ENCODE measurements at regions not wholly inside any gene's neighbourhood (a gene's known extent, or its start where the extent isn't known, plus 50 kb on each side); places are given as distances from the start of the nearest gene placed in this dataset.

DNA sequence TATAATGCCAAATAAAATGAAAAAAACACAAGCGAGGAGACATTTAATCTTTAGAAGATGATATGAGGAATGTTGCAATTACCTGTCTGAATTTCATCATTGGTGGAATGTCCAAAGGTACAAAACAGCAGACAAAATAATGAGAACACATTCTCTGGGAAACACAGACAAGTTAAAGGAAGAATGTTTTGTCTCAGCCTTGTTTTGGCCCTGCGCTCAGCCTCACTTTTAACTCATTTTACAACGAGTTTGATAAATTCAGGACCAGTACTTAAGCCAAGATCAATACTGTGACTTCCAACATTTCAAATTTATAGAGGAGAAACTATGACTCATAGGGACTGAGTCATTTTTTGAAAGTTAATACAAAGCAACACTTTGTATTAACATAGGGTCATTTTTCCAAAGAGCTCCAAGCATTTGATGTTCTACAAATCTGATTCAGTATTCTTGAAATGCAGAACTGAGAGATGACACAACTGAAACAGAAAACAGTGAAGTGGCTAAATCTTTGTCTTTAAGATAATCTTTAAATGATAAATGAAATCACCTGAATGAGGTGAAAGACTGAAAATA lies 833.2 kb upstream of the CHAC2 start:
- H3K4me1 ChIP-seq, result no peaks in the 10 kb centered on the region
- WGBS, 2 donors (ENCODE audit: low coverage in 1 of 2), result 33 to 56% methylated on average over 3 of the region's 3 CpGs
- no peaks in the 10 kb centered on the region for H3K36me3 ChIP-seq
- no peak overlapping the region for H3K27ac ChIP-seq
- no peak overlapping the region for H3K4me3 ChIP-seq
- H3K9me3 ChIP-seq, result peaks cover 0 to 8% (median 0%) of the 10 kb centered on the region in 3 donors
- no peaks in the 10 kb centered on the region for H3K27me3 ChIP-seq
- ATAC-seq, result no peak
- TF ChIP-seq EP300 (IDR thresholded peaks at IDR 0.05), result no peak
- no peak for TF ChIP-seq POLR2A (IDR thresholded peaks at IDR 0.05)
- TF ChIP-seq CTCF (IDR thresholded peaks at IDR 0.05), result no peak
- TF ChIP-seq POLR2AphosphoS5 (IDR thresholded peaks at IDR 0.05), result no peak

DNA sequence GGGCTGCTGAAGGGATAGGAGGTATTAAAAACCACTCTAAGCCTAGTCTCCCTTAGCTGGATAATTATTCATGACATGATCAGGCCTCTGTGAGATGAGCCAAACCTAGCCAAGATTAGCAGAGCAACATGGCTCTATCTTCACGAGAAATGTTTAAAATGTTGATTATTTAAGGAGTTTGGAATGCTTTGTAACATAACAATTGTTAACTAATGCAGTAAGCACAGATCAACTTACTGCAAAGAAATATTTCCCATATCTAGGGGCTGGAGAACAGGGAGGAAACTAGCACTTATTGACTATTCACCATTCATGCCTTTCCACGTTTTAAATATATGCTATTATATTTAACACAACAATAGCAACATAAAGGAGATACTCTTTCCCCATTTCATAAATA lies 833.7 kb upstream of the CHAC2 start:
- Histone ChIP-seq H3K27ac (no peak overlapping the region), H3K36me3 (no peaks in the 10 kb centered on the region), H3K9me3 (peaks cover 0 to 8% (median 0%) of the 10 kb centered on the region in 3 donors), H3K4me3 (no peak overlapping the region), H3K27me3 (no peaks in the 10 kb centered on the region), H3K4me1 (no peaks in the 10 kb centered on the region)
- no peak for TF ChIP-seq POLR2A (IDR thresholded peaks at IDR 0.05)
- no peak for ATAC-seq
- WGBS, 2 donors (ENCODE audit: low coverage in 1 of 2), result 40 to 45% methylated on average over 2 of the region's 2 CpGs

DNA sequence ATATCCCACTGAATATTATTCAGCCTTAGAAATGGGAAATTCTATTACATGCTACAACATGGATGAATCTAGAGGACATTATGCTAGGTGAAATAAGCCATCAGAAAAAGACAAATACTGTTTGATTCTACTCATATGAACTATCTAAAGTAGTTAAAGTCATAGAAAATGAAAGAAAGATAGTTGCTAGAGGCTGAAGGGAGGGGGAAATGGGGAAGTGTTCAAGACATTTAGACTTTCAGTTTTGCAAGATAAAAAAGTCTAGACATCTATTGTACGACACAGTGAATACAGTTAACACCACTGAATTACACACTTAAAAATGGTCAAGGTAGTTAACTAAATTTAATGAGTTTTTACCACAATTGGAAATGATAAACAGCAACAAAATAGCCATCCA lies 835.9 kb upstream of the CHAC2 start:
- WGBS, 2 donors (ENCODE audit: low coverage in 1 of 2), result 77 to 92% methylated on average over 1 of the region's 1 CpG
- TF ChIP-seq POLR2AphosphoS5 (IDR thresholded peaks at IDR 0.05) (no peak), POLR2A (IDR thresholded peaks at IDR 0.05) (no peak), EP300 (IDR thresholded peaks at IDR 0.05) (no peak), CTCF (IDR thresholded peaks at IDR 0.05) (no peak)
- ATAC-seq, result no peak

DNA sequence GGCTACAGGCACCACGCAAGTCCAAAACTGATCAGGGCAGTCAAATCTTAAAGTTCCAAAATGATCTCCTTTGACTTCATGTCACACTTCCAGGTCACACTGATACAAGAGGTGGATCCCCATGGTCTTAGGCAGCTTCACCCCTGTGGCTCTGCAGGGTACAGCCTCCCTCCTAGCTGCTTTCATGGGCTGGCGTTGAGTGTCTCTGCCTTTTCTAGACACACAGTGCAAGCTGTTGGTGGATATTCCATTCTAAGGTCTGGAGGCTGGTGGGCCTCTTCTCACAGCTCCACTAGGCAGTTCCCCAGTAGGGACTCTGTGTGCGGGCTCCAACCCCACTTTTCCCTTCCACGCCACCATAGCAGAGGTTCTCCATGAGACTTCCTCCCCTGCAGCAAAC lies 838.2 kb upstream of the CHAC2 start:
- no peak for TF ChIP-seq POLR2A (IDR thresholded peaks at IDR 0.05)
- ATAC-seq, result no peak
- WGBS, 2 donors (ENCODE audit: low coverage in 1 of 2), result 100% methylated on average over 2 to 3 of the region's 4 CpGs

More for the DNA sequence above, 835.9 kb upstream of the CHAC2 start:
- H3K4me3 ChIP-seq, result no peak overlapping the region
- H3K9me3 ChIP-seq, result peaks cover 0 to 8% (median 0%) of the 10 kb centered on the region in 3 donors
- no peaks in the 10 kb centered on the region for H3K4me1 ChIP-seq
- no peak overlapping the region for H3K27ac ChIP-seq
- H3K27me3 ChIP-seq, result no peaks in the 10 kb centered on the region
- H3K36me3 ChIP-seq, result no peaks in the 10 kb centered on the region

DNA sequence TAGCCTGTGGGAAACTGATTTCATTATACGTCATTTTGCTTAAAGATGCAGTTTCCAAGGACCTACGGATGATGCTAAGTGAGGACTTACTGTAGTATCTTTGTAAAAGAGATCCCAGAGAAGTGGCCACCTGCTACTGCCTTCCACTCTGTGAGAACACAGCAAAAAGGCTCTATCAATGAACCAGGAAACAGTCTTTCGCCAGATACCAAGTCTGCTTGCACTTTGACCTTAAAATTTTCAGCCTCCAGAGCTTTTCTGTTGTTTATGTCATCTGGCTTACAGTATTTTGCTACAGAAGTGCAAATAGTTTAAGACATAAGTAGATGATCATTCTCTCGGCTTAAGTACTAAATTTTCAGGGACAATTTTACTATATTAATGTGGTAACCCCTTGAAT lies 847.9 kb upstream of the CHAC2 start:
- no peaks in the 10 kb centered on the region for H3K27me3 ChIP-seq
- no peaks in the 10 kb centered on the region for H3K36me3 ChIP-seq
- 67 to 80% methylated on average over 3 to 4 of the region's 4 CpGs for WGBS, 2 donors (ENCODE audit: low coverage in 1 of 2)
- no peaks in the 10 kb centered on the region for H3K9me3 ChIP-seq
- H3K4me1 ChIP-seq, result no peaks in the 10 kb centered on the region
- TF ChIP-seq POLR2A (IDR thresholded peaks at IDR 0.05) (no peak), CTCF (IDR thresholded peaks at IDR 0.05) (no peak), EP300 (IDR thresholded peaks at IDR 0.05) (no peak), POLR2AphosphoS5 (IDR thresholded peaks at IDR 0.05) (no peak)
- H3K27ac ChIP-seq, result no peak overlapping the region
- ATAC-seq, result no peak
- H3K4me3 ChIP-seq, result no peak overlapping the region

More for the DNA sequence above, 838.2 kb upstream of the CHAC2 start:
- Histone ChIP-seq H3K4me1 (no peaks in the 10 kb centered on the region), H3K36me3 (no peaks in the 10 kb centered on the region), H3K27ac (no peak overlapping the region), H3K27me3 (no peaks in the 10 kb centered on the region), H3K4me3 (no peak overlapping the region), H3K9me3 (peaks cover 0 to 8% (median 0%) of the 10 kb centered on the region in 3 donors)

DNA sequence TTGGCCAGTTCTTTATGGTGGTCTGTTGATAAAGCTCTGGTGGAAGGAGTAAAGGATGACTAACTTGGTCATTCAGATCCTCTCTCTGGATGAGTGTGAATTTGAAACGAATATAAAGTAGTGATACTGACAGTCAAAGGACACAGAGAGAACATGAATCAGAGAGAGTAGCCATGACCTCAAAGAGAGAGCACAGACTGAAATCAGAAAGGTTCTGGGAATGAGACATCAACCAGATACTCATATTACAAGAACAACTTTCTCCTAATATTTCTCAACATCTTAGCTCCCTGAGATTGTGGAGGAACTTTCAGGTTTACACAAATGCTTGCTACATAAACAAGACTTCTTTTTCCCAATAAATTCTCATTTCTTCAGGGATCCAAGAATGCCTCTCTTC lies 849.1 kb upstream of the CHAC2 start:
- Histone ChIP-seq H3K27ac (no peak overlapping the region), H3K4me3 (no peak overlapping the region), H3K27me3 (no peaks in the 10 kb centered on the region), H3K9me3 (no peaks in the 10 kb centered on the region), H3K36me3 (no peaks in the 10 kb centered on the region), H3K4me1 (no peaks in the 10 kb centered on the region)
- WGBS, 2 donors (ENCODE audit: low coverage in 1 of 2), result 50% methylated on average over 1 of the region's 1 CpG; no CpG with 5 or more reads in 1 of the 2 donors
- no peak for ATAC-seq
- TF ChIP-seq CTCF (IDR thresholded peaks at IDR 0.05), result no peak
- no peak for TF ChIP-seq POLR2AphosphoS5 (IDR thresholded peaks at IDR 0.05)
- TF ChIP-seq POLR2A (IDR thresholded peaks at IDR 0.05), result no peak
- no peak for TF ChIP-seq EP300 (IDR thresholded peaks at IDR 0.05)
